ENCODE measurements at regions not wholly inside any gene's neighbourhood (a gene's known extent, or its start where the extent isn't known, plus 50 kb on each side); places are given as distances from the start of the nearest gene placed in this dataset.

DNA sequence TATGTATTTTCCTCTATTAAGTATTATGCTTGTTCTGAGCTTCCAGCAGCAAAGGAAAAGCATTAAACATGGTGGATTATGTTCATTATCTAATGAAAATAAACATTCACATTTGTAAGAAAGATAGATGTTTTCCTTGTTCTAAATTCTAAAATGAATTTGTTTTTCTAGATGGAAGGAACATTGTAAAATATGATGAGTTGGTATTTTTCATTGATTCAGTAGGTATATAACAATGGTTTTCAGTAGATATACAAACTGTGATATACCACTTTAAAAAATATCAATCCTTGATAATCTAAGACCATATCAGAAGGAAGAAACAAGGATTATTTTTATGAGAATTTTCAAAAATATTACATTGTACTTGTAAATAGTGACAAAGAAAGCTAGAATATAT, 290.6 kb upstream of the GOLIM4 start:
- no peak for DNase-seq (ENCODE audit: low read depth)

DNA sequence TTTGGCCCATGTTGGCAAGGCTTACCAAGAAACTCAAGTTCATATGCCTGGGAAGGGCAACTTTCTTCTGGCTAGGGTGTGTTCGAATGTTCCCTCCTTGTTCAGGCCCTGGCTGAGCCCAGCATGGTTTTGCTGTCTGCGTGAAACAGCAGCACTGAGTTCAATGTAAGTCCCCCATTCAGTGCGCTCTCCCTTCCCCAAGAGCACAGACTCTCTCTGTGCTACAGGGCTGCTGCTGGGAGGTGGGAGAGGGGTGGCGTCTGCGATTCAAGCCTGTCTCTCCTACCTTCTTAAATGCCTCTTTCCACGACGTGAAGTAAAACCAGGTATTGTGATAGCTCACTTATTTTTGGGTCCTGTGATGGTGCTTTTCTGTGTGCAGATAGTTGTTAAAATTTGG, 289.3 kb upstream of the GOLIM4 start:
- no peak for DNase-seq (ENCODE audit: low read depth)

DNA sequence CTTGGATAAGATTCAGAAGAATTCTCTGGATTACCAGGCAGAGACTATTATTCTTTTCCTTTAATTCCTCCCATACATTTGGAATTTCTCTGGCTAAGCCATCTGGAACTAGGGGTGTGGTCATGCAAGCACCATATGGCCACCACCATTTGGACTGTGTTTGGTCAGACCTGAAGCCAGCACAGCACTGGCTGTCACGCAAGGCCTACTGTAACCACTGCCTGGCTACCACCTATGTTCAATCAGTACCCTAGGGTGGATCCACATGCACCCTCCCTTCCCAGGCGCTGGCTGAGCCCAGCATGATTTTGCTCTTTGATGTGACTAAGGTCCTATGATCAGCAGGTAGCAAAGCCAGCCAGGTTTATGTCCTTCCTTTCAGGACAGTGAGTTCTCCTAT, 287.8 kb upstream of the GOLIM4 start:
- no peak for DNase-seq (ENCODE audit: low read depth)

DNA sequence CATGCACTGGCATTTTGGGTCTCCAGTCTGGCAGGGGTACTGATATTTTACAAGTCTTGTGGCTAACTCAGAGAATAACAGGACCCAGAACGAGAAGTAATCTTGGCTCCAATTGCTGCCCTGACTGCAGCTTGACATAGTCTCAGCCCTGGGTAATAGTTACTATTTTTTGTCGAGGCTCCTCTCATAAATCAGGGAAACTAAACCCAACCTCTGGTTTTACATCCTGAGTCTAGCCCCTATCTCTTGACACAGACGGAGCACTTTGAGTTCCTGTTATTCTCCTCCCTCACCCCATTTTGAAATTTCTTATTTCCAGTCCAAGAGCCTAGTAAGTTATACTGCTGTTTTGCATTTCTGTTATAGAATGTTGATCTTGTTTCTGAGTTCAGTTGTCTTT, 276.1 kb upstream of the GOLIM4 start:
- DNase-seq (ENCODE audit: low read depth) = no peak

DNA sequence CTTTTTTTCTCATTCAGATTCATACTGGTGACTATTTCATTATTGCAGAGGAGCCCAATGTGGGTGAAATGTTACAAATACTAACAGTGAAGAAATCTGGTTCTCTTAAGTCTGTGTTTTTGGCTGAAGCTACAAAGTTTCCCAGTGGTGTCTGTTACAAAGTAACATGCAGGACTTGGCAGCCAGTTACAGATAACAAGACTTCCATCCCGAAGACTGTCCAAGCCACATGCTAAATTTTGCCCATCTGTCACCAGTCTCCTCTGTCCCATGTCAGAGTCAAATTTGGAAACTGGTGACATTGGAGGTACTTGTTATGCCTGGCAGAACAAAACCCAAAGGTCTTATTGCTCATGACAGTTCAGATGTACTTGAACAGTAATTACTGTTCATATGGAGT, 269.2 kb upstream of the GOLIM4 start:
- no peak for DNase-seq (ENCODE audit: low read depth)

DNA sequence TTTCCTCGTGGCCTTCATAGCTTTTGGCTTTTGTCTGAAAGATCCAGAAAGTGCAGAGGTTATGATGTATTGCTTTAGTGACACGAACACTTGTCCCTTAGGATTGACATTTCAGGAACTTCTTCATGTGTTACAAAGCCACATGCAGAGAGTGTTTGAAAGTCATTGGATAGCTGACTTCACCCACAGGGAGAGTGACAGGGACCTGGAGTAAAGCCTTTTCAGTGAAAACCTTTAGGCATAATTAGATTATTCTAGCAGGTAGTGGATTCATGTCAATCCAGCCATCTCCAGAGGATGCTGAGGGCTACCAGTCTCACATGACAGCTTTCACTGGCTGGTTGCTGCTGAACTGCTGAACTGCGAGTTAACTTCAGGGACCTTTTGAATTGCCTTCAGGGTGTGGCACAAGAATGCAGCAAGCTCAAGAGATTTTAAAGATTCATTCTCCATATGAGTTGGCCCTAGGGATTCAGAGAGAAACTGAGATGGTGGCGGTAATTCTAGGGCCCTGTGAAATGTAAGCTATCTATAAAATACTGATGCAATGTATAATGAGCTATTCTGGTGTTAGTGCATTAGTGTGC, 267.0 kb upstream of the GOLIM4 start:
- DNase-seq (ENCODE audit: low read depth) = no peak

DNA sequence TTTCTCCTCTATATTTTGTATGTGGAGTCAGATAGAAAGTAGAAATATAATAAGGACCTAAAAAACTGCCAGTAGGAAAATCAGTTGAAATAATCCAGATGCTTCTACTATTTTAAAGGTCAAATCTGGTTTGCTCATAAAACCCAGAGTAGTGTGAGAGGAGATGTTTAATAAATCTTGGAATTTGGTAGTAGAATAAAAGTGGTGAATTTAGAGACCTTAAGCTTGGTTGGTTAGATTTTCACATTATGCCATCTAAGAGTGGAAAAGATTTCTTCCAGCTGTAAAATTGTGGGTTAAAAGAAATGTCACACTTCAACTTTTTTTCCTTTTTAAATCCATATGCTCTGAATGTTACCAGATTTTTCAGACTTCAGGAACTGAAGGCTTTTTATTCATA, 266.4 kb upstream of the GOLIM4 start:
- no peak for DNase-seq (ENCODE audit: low read depth)

DNA sequence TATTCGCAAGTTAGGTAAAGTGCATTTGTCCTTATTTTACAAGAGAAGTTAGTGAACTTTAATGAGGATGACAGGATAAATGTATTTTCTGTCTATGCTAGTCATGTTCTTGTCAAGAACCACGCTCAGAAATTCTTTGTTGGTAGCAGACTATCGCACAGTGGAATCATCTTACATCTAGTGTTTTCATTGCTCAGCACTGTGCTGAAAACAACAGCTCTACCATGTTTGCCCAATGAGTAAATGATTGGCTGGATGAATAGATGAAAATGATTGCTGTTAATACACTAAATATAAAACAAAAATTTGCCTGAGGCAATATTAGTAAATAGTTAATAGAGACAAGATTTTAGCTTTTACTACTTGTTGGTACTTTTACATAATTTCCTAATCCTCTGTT, 265.3 kb upstream of the GOLIM4 start:
- no peak for DNase-seq (ENCODE audit: low read depth)

DNA sequence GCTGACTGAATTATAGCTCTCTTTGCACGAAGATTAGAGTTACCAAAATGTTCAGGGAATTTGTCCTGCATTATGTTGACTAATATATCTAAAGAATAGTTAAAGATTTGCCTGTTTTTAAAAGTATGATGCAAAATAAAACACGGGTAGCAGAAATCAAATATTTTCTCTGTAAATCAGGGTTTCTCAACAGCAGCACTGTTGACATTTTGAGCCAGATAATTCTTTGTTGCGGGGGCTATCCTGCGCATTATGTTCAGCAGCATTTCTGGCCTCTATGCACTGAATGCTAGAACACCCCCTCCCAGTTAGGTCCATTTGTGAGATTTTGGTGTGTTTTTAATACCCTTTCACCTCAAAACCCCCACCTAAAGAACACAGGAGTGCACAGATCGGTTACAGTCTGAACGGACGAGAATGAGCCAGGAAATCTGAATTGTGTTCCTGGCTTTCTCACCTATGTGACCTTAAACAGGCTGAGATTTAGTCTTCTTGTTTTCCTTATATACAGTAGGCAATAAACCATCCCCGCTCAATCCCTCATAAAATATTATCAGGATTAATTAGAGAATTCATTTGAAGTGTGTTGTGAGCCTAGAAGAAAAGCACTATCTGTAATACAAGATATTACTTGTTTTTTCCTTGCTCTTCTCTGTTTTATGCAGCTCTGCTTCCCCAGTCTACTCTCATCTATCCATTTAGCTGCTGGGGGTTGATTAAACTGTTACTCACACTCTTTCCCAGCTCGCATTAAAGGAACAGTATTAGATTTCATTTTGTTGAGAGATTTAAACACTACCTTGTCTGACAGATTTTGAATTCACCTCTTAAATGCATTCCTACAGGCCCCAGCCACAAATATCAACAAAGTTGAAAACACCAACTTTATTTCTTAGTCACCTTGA, 247.5 kb upstream of the GOLIM4 start:
- no peak for DNase-seq (ENCODE audit: low read depth)

DNA sequence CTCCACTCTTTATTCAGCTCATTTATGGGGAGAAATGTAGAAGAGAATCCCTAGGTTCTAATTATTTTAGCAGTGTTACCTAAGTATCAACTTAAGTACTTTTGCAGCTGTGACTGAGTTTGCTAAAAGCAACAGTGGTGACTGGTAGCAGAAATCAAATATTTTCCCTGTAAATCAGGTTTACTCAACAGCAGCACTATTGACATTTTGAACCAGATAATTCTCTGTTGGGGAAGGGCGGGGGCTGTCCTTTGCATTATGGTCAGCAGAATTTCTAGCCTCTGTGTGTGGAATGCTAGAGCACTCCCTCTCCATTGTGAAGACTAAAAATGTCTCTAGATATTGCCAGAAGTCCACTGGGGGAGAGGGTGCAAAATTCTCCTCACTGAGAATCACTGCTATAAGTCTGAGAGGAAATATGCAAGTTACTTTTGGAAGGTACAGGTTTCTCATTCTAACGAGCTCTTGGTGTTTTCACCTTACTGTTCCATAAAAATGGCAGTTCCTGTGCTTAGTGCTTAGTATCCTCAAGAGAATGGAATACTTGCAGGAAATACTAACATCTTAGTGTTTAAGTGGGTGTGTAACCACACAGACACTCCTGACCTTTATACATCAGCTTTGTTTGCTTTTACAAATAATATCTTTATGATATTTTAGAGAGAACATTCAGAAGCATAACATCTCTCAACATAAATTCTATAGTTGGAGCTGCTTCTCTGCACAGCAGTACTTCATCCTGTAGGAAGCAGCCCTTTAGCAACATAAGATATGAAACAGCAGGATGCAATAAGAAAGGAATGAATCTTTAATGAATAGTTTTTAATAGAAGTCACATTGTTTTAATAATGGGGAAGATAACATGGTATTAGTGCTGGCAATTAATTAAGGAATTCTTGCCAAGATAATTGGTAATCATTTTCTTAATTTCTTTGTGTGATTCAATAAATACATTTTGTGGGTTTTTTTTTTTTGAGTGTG, 246.5 kb upstream of the GOLIM4 start:
- no peak for DNase-seq (ENCODE audit: low read depth)

DNA sequence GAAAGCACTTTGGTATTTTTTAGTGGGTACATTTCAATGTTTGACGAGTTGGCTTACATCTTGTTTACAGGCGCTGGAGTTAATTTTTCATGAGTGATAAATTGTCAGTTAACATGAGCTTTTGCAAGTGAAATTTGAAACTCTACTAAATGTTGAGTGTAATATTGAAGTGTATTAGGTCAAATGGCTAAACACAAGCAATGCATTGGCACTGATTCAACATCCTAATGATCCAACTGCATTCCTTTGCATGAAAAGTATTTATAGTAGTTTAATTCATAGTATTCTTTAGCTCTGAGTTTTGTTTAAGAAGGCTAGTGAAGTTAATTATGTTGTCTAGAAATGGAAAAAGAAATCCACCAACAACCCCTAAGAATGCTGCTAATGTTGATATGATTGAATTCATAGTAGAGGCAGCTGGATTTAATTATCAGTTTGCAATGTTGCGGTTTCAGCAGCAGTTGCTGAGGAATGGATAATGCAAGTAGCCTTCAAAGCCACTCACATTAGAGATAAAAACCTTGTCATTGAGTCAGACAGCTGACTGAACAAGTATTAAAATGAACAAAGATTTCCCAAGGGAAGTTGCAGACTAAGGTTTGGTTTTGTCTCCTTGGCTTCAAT, 245.6 kb upstream of the GOLIM4 start:
- peak; percentile 87 for DNase-seq (ENCODE audit: low read depth)

DNA sequence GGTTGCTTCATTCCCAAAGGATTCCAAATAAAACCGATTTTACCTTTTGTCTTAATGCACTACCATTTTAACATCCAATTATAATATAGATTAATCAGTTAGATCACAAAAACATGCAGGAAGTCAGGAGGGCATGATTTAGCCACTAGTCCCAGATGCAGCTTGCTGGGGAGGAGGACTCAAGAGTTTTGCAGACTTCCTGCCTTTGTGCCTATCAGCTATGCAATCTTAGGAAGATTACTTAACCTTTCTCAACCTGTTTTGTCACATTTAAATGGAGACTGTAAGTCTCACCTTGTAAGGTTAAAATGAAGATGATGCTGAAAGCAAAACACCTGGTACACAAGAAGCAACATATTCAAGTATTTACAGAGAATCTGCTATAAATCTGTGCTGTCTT, 242.4 kb upstream of the GOLIM4 start:
- DNase-seq (ENCODE audit: low read depth) = no peak

DNA sequence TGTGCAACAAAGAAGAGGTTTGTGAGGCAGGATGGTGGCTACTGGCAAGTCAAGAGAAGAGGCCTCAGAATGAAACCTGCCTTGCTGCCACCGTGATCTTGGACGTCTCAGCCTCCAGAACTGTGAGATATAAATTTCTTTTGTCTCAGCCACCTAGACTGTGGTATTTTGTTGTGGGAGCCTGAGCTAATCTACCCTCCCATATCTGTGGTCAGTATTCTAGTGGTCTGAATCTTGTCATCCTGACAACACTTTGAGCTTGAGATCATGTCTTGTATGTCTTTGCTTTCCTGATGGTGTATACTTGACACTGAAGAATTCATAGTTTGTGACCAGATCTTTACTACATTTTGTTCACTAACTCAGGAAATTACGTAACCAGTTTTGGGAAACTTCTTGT, 240.6 kb upstream of the GOLIM4 start:
- no peak for DNase-seq (ENCODE audit: low read depth)

DNA sequence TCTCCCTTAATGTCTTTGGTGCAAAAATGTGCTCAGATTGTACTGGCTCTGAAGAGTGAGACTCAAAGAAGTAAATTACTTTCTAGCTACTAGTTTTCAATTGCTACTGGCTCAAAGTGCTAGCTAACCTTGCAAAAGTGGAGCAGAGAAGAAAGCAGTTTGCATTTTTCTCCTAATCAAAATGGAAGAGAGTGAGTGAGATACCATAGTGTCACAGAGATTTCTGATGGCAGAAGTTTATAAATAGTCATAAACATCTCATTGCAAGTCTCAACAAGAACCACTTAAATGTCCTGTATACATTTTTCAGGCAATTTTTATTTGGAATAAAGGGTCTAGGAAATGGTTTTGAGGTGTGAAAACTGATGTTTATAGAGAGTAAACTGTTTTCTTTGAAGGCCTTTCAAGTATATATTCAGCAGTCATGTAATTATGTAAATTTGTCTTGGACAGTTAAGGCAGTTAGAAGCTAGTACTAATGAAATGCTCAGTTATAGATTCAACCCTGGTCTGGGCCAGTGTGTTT, 237.7 kb upstream of the GOLIM4 start:
- no peak for DNase-seq (ENCODE audit: low read depth)

DNA sequence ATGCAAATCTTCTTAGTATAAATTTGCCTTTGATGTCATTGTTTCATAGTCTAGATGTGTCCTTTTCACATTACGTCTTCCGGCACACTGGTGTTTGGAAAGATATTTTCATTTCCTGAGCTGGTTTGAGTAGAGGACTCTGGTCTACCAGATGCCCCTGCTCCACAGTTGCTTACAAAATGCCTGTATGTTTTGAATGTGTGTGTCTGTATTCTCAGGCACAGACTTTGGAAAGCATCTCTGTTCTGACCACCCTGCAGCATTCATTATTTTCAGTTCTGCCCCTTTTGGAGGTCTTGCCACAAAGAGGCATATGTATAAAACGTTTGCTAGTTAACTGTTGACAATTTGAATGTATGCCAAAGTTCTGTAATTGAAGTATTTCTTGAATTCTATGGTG, 236.0 kb upstream of the GOLIM4 start:
- no peak for DNase-seq (ENCODE audit: low read depth)

DNA sequence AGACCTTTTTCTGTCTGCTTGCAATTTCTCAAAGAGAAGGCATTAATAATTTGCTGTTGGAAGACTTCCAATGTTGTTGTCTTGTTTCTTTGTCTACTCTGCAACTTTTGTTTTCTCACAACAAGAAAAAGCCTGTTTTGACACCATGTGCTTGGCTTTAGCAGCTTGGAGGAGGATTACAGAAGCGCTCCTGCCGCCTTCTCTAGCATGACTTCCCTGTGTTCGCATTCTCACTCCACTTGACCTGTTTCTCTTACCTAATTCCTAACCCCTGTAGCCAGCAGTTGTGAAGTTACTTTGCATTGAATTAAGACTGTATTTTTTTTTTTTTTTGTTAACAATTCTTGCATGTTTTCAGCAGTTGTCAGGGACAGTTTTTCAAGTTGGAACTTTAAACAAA, 235.3 kb upstream of the GOLIM4 start:
- DNase-seq (ENCODE audit: low read depth) = no peak

DNA sequence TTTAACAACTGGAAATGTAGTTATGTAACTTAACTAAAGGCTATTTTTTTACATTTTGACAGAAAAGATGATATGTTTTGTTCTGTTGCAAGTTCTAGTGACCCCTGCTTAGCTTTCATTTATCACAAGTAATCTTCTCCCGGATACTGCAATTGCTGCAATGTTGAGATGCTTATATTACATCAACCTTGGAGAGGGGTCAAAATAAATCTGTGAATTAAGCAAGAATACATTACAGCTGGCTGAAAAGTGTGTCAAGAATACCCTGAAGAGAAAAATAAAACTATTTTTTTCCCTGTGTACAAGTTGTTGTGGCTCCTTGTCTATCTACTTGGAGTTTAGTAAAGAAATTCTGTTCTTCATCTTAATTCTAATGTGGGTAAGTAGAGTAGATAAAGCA, 232.1 kb upstream of the GOLIM4 start:
- no peak for DNase-seq (ENCODE audit: low read depth)

DNA sequence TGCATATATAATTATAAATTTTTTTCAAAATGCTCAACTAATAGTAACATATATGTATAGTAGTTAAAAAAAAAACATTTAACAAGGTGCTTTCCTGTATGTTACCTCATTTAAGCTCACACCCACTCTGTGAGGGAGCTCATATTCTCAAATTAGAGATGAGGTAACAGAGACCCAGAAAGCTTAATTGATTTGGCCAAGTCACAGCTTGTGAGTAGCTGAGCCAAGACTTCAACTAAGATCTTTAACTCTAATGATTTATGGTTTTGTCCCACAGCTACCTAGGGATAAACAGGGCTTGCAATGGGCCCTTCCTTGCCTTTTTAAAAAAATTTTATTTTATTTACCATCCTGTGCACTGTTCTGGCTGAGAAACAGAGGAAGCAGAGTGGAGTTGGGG, 230.0 kb upstream of the GOLIM4 start:
- DNase-seq (ENCODE audit: low read depth) = no peak

DNA sequence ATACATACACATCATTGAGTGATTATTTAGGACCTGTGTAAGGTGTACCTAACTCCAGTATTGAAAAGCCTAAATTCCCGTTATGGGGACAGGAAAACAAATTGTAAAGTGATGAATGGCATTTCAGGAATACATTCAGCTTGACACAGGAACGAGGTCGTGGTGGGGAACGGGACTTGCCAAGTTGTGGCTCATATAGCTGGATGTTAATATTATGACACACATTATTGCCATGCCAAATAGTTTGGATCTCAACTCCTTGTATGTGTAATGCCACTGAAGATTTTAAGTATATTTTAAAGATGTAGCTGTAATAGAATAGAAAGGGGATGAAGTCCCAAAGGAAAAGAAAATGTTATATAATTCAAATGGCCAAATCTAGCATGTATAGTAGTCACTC, 227.2 kb upstream of the GOLIM4 start:
- no peak for DNase-seq (ENCODE audit: low read depth)

DNA sequence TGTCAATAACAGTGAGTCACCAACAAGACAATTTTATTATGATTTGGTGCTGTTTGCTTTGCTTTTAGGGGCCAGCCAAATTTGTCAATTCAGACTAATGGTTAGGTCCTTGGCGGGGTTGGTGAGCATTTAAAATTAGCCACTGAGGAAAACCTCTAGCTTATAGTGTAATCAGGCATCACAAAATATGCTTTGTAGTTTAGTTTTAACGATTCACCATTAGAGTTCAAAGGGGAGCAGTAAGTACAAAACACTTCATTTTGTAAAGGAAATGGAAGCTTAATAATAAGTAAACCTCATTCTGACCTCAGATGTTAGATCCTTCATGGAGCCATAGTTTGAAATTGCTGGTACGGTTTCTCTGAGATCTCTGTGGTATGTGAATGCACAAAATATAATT, 218.4 kb upstream of the GOLIM4 start:
- DNase-seq (ENCODE audit: low read depth) = no peak

DNA sequence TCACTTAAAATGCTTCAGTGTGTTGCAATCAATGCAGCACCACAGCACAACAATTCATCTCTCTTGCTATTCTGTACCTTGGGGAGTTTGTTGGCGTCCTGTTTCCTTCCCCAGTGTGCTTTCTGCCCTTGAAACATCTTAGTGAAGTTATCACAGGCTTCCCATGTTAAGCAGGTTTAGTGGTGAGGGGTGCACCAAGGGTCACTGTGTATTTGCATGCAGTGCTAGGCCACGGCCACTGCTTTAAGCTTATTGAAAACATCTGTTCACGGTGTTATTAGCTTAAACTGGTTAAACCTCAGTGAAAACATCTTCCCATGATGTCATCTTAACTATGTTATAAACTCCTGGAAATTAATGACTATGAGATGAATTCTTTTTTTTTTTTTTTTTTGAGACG, 217.3 kb upstream of the GOLIM4 start:
- no peak for DNase-seq (ENCODE audit: low read depth)

DNA sequence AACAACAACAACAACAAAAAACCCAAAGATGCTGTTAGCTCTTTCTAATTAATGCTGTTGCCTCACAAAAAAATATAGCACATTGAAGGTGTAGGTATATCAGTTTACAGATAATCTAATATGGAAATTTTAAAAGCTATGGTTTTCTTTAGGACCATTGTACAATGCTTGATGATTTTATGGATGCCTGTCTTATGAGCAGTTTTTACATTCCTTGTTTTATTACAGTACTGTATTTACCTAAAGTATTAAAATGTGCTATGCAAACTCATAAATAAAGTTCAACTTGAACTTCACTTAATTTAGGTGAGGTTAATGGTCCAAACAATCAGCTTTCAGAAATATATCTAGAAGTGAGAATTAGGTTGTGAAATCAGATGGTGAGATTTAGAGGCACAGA, 212.2 kb upstream of the GOLIM4 start:
- DNase-seq (ENCODE audit: low read depth) = no peak
